ENCODE measurements at regions not wholly inside any gene's neighbourhood (a gene's known extent, or its start where the extent isn't known, plus 50 kb on each side); places are given as distances from the start of the nearest gene placed in this dataset.

GRCh38 chr2:235211056-235211455 lies 259.2 kb downstream of the SH3BP4 start:
- DNase-seq (ENCODE audit: low read depth in 1 of 2, low spot score in 1 of 2) = no peak
- no peak overlapping the region for H3K27ac ChIP-seq (replicated peaks)
- TF ChIP-seq GABPA (IDR thresholded peaks at IDR 0.05; ENCODE audit: low read depth) (no peak), SPI1 (IDR thresholded peaks at IDR 0.05; ENCODE audit: borderline replicate concordance, low read depth) (no peak), CTCF (IDR thresholded peaks at IDR 0.05; ENCODE audit: insufficient read depth, low read length) (no peak), POLR2AphosphoS5 (IDR thresholded peaks at IDR 0.05; ENCODE audit: low read depth) (no peak), REST (IDR thresholded peaks at IDR 0.05; ENCODE audit: insufficient replicate concordance, low read depth) (no peak)

GRCh38 chr2:235212501-235213158 lies 260.8 kb downstream of the SH3BP4 start:
- no peaks in the 10 kb centered on the region for H3K27me3 ChIP-seq (ENCODE audit: insufficient read depth, poor library complexity, severe bottlenecking)
- no peak overlapping the region for H3K27ac ChIP-seq (replicated peaks)
- TF ChIP-seq CTCF (IDR thresholded peaks at IDR 0.05; ENCODE audit: insufficient read depth, low read length) = no peak
- TF ChIP-seq REST (IDR thresholded peaks at IDR 0.05; ENCODE audit: insufficient replicate concordance, low read depth) = no peak
- no peak for TF ChIP-seq GABPA (IDR thresholded peaks at IDR 0.05; ENCODE audit: low read depth)
- TF ChIP-seq POLR2AphosphoS5 (IDR thresholded peaks at IDR 0.05; ENCODE audit: low read depth) = no peak
- TF ChIP-seq SPI1 (IDR thresholded peaks at IDR 0.05; ENCODE audit: borderline replicate concordance, low read depth) = no peak
- DNase-seq (ENCODE audit: low read depth in 1 of 2, low spot score in 1 of 2) = no peak
- H3K4me3 ChIP-seq (replicated peaks; ENCODE audit: insufficient read depth, low read length) = no peak overlapping the region

More at GRCh38 chr2:235211056-235211455, 259.2 kb downstream of the SH3BP4 start:
- no peak overlapping the region for H3K4me3 ChIP-seq (replicated peaks; ENCODE audit: insufficient read depth, low read length)
- H3K27me3 ChIP-seq (ENCODE audit: insufficient read depth, poor library complexity, severe bottlenecking) = no peaks in the 10 kb centered on the region

GRCh38 chr2:235215248-235215647 lies 263.4 kb downstream of the SH3BP4 start:
- H3K27me3 ChIP-seq (ENCODE audit: insufficient read depth, poor library complexity, severe bottlenecking) = no peaks in the 10 kb centered on the region
- no peak overlapping the region for H3K4me3 ChIP-seq (replicated peaks; ENCODE audit: insufficient read depth, low read length)
- H3K27ac ChIP-seq (replicated peaks) = no peak overlapping the region
- DNase-seq (ENCODE audit: low read depth in 1 of 2, low spot score in 1 of 2) = no peak
- TF ChIP-seq CTCF (IDR thresholded peaks at IDR 0.05; ENCODE audit: insufficient read depth, low read length) (no peak), POLR2AphosphoS5 (IDR thresholded peaks at IDR 0.05; ENCODE audit: low read depth) (no peak), REST (IDR thresholded peaks at IDR 0.05; ENCODE audit: insufficient replicate concordance, low read depth) (no peak), SPI1 (IDR thresholded peaks at IDR 0.05; ENCODE audit: borderline replicate concordance, low read depth) (no peak), GABPA (IDR thresholded peaks at IDR 0.05; ENCODE audit: low read depth) (no peak)
